HT1080 (cell line): ENCODE measurements at regions not wholly inside any gene's neighbourhood (a gene's known extent, or its start where the extent isn't known, plus 50 kb on each side); places are given as distances from the start of the nearest gene placed in this dataset.
"Not testable (repeated sequence)": the region's sequence is repeated elsewhere in the genome, so short reads cannot be mapped to it uniquely, and the experiment has no call there.

ENCODE experiments used
- DNase-seq: peaks from one replicate; pipeline ENCODE4 v3.0.0-alpha.2; 2015; ENCODE audit warnings: low read depth

DNA sequence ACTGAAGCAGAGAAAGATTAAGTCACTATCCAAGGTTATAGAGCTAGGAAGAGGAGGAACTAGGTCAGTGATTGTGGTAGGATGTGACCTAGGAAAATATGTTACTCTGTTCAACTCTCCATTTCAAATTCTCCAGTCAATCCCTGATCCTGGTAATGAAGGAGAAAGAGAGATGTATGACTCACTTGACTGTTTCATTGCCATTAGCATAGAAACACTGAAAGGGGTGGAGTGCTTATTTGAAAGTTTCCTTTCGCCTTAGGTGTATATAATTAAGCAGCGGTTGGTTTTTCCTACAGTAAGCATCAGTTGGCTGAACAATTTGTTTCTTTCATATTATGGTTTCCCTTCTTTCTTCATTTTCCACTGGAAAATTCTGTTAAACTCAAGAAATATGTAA lies 198.1 kb upstream of the CSNK1A1L start:
- DNase-seq, result no peak

DNA sequence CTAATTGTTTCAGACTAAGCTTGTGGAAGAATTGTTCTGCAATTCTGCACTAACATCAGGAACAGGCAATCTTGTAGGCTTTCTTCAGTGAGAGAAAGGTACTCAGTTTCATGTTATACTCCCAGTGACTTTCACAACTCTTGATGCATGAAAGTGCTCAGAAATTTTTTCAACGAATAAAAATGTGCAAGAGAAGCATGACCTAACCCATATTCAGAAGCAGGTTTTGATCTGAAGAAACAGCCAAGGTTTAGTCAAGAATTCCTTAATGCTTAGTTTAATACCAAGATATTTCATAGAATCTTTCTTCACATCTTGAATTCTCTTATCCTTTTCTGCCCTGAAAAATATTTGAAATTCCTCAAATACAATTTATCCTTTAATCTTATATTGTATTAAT lies 197.2 kb upstream of the CSNK1A1L start:
- DNase-seq, result no peak

DNA sequence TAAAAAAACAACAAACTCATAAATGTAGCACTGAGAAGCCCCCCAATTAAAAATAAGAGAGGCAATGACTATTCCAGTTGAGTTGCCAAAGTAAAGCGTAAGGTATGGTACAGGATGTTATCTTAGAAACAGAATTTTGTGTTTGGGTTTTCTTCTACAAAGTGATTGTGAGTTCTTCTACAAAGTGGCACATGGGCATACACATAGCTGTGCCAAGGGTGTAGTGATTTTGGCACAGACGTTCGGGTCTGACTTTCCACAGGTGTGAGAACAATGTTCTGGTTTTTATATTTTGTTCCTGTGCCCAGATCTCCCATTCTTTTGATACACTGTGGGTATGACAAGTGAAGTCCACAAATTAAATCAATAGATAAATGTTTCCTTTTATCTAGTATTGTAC lies 190.1 kb upstream of the CSNK1A1L start:
- no peak for DNase-seq

DNA sequence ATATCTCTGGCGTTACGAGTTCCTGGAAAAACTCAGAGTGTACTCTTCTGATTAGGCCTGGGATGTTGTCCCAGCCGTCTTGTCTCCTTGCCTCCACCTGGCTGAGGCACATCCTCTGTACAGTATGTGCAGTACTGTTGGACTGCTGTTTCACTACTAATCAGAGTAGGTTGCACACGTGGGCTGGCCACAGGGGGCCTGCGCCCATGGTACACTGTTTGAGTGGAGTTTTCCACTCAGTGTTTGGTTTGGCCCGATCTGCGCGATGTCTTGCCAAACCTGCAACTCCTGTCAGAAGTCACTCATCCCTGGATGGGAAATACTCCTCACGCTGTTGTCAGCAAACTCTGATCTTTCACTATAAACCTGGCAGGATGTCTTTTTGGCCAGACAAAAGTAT lies 189.6 kb upstream of the CSNK1A1L start:
- no peak for DNase-seq

DNA sequence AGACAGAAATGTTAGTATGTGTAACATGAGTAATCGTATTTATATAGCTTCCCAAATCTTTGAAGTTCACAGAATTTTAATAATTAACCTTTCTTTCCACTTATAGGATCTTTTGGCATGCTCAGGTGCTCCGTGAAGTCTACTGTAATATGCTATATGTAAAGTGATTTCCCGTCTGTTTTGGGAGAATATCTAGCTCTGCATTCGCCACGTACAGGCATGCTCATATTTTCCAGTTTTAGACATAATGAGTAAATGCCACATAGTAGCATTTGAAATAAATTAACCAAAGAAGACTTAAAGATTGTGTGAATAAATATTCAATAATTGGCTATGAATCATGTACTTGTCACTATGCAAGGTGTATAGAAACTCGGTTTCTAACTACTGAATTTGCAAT lies 189.0 kb upstream of the CSNK1A1L start:
- no peak for DNase-seq

DNA sequence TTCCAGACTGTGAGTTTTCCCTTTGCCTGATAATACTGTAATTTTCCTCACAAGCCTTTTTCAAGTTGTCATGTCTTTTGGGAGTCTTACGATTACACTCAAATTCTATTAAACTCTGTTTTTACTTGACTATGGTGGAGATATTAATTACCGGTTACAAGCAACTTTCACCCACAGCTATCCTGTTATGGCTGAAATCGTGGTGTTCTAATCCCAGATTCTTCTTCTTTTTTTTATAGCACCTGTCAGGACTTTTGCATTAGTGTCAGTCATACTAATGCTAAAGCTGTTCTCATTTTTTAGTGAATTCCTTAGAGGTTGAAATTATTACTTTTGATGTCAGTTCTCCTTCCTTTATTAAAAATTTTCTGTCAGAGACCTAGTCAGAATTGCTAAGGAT lies 187.8 kb upstream of the CSNK1A1L start:
- no peak for DNase-seq

DNA sequence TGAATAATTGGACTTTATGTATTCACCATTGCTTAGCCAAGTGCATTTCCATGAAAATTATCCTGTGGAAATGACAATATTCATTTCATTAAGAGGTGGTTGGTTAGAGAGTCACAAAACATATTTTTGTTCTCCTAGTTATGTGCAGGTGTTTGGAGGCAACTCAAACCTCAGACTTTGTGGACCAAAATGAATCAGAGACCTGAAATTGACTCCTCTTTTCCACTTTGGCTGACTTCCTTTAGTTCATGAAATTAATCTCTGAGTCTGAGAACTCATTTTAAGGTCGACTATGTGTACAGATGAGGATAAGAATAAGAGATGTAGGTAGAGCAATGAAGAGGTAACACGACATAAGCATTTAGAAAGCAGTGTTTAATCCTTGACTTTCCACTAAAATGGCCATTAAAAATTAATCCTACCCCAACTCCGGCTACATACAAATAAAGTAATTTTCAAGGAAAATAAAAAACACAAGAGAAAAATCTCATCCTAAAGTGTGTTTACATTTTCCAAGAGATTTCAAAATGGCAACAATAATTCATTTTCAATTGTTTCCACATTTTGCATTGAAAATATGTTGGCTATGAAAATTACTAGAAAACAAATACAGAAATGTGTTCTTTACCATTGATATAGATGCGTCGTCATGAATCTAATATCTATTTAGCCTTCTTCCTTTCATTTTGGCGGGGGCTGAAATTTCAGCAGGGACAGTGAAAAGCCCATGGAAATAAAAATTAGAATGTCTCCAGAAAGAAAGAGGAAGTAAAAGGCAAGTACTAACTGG lies 185.4 kb upstream of the CSNK1A1L start:
- no peak for DNase-seq

DNA sequence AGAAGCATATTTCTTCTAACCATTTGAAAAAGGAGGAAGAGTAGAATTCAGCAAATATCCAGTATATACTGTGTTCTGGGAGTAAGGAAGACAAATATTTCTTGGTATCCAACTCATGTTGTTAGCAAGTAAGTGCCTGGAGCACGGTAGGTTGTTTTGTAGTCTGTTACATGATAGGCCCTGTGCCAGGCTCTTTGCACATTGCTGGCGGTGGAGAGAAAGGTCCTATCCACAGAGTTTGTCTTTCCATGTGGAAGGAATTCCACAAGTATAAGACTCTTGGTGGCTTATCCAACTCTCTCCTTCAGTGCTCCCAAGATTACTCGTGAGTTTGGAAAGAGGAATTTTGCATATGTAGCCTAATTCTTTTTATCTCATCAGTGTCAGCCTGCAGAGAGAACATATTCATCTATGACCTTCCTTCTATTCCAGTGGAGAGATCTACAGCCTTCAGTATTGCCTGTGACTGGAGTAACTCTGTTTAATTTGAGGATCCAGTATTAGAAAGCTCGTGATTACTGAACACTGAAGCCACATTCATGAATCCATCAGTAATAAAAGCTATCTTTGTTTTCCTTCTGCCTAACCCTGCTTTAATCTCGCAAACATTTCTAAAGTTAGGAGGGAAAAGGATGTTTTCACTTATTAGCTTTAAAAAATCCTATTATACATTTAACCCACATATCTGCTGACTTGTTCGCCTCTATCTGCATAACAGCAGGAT lies 183.9 kb upstream of the CSNK1A1L start:
- no peak for DNase-seq

DNA sequence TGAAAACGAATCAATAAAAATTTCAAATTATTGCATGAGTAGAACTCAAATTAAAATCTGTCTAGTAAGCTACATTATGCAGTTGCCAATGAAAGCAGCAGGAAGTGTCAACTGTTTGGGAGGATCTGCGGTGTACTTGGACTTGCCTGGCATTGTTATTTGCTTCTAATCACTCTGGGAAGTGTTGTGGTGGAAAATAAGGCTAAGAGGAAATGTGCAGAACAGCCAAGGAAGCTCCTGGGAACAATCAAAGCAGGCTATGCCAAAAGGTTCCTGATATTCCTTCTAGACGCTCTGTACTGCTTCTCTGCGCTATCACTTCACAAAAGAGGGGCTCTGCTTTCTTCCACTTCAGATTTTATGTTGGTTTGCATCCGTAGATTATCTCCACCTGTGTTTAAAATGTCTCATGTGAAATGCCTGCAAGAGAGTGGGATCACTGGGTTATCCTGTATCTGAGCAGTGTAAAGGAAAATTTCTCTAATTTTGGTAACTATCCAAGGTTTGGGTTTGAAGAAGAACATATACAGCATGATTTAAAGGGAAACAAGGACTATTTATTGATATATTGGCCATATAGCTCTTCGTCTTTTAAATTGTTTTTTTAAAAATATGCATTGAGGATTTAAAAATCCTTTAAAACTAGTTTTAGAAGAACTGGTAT lies 182.7 kb upstream of the CSNK1A1L start:
- DNase-seq, result no peak

DNA sequence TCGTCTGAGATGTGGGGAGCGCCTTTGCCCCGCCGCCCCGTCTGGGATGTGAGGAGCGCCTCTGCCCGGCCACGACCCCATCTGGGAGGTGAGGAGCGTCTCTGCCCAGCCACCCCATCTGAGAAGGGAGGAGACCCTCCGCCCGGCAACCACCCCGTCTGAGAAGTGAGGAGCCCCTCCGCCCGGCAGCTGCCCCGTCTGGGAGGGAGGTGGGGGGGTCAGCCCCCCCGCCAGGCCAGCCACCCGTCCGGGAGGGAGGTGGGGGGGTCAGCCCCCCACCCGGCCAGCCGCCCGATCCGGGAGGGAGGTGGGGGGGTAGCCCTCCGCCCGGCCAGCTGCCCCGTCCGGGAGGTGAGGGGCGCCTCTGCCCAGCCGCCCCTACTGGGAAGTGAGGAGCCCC lies 174.8 kb upstream of the CSNK1A1L start:
- DNase-seq, result not testable (repeated sequence)

DNA sequence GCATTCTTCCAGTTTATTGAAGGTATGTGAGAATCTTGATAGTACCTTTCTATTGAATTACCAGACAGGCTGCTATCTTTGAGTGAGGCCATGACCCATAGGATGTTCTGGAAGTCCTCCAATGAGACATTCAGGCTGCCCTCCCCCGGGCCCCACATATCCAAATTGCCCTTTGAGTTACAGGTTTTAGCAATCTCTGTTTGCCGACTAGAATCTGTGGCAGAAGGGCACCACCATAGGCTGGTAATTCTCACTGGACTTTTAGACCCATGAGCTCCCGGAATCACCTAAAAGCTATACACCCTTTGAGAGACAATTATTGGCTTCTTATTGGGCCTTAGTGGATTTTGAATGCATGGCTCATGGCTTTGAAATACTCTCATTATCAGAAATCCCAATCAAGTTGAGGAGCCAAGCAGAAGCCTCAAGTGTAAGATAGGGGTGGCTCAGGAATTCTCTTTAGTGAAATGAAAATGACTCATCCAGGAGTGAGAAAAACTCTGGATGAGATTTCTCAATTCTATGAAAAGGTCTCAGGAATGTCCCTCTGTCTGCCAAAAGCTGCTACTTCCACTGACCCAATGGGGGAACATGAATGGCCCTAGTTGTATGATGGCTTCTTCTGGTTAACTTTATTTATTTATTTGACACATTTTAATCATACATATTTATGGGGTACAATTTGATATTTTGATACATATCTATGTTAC lies 172.1 kb upstream of the CSNK1A1L start:
- DNase-seq, result peak; percentile 9

DNA sequence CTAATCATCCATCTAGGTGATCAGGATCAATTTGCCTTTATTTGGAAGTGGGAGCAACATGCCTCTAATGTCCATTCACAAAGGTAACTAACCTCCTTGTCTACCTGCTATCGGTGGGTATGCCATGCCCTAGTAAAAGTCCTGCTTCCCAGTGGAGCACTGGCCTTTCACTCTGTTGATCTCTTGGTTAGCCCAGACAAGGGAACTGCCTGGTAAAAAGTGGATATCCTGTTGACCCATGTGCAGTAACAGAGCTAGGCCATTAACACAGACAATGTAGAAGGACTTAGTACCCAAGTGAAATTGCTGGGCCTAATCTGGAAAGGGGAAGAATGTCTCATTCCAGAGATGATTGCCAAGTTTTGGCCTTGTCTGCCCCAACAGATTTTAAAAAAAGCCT lies 171.5 kb upstream of the CSNK1A1L start:
- no peak for DNase-seq

DNA sequence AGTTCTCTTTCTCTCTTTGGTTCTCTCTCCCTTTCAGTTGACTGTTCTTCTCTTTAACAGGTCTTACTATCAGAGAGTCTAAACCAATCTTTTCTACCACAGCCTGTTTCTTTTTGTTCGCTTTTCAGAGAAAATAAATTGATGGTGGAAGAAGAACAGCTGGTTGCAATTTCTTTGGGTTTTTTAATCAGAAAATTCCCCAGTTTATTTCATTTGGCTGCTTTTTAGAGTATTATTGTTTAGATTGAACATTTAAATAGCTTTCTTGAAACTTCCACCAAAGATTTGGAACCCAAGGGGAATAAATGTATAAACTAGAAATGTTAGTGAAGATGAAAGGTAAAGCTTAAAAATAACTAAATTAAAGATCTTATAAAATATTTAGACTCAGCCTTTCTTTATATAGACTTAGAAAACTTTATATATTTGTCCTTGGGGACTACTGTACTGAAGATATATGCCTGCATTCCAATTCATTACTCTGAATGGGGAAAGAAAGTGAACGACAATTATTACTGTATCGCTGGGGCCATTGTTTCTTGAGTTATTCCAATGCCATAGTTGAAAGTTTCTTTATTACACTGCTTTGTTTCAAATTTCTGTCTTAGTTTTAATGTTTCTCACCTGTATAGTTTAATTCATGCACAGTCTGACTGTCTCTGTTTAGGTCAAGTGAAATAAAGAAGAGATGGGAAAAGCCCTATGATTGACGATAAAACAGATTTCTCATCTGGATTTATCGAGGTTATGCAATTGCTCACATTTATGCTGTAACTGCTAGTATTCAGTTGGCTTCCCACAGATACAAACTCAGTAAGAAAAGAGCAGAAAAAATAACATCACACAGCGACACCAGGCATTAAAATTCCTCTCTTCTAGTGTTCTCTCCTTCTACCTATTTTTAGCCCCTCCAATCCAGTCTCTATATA lies 169.4 kb upstream of the CSNK1A1L start:
- no peak for DNase-seq

DNA sequence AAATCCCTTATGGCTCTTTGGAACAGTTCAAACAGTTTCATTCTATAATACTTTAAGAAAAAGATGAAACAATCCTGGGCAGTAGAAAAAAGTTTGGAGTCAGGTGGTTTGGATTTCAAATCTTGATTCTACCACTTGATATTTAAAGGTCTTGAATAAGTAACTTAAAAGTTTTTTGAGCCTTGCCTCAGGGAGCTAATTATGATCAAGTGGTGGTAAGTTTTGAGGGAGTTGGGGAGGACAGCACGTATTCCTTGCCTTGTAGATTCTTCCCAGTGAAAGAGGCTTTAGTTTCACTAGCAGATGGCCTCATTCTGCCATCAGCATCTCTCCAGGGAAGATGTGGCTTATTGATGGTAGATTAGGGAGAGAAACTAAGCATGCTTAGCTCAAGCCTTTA lies 168.4 kb upstream of the CSNK1A1L start:
- DNase-seq, result no peak

DNA sequence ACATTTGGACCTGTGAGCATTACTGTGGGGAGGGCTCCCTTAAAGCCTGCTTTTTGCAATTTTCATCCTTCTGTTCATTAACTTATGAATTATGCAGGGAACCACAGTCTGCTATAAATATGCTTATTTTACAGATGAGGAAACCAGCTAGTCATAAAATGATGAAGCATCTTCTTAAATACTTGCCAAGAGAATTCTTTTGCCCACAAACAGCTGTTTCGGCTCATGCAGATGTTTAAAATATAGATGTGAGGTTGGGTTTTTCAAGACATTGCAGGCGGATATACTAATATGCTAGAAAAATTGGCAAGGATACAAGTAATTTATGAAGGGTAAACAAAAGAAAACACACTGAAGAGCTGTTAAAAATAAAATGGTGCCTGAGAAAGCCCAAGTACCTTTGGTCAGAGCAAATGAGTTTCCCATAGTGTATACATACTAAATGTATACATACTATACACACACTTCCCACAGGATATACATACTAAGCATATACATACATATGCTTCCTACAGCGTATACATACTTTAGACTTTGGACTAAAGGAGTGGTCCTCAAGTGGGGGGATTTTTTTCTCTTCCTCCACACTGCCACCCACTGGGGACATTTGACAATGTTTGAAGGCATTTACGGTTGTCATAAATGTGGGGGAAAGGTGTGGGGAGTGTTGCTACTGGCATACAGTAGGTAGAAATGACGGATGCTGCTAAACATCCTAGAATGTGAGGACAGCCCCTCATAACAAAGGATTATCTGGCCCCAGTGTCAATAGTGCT lies 164.9 kb upstream of the CSNK1A1L start:
- DNase-seq, result no peak

DNA sequence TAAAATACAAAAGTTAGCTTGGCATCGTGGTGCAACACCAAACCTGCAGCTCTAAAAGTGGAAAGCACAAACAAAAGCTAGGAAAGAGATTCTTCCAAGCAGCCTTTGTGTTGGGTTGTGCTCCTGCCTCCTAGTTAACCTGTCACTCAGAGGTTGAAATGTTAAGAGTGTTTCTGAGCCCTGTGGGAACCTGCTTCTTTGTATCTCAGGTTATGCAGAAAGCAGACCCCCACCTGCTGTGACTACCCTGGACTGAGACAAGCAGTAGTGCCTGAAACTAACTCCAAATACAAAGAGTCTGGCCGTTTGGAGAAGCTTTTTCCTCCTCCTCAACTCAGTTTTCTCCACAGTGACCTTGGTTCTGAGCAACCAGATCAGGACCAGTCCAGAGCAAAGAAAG lies 158.4 kb upstream of the CSNK1A1L start:
- no peak for DNase-seq

DNA sequence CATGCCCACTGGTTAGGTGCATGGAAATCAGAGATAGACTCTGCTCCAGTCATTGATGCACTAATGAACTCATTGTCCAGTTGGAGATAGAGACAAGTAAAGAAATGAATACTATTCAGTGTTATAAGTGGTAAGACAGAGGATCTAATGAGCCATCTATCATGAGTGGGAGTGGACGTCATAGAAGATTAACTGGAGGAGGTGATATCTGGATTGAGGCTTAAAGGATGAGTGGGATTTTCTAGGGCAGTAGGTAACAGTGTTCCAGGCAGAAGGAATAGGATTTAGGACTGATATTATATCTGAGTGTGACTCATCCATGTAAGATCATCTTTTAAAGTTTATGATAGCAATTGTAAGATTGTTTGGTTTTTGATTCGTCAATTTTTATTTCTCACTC lies 152.2 kb upstream of the CSNK1A1L start:
- DNase-seq, result no peak

DNA sequence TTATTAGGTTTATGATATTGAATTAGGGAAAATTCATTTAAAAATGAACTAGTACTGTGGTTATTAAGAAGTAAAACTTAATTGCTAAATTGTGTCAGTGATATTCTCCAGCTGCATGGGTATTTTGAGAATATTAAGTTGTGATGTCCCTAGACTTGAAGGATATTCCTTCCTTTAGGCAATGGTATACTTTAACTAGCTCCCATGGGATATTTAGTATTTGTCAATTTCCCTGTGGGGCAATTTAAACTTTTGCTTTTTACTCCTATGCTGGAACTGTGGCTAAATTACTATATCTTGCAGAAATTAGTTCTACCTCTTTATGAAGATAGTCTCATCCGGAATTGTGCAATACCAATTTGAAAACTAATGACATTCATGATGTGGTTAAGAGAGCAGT lies 151.6 kb upstream of the CSNK1A1L start:
- no peak for DNase-seq

DNA sequence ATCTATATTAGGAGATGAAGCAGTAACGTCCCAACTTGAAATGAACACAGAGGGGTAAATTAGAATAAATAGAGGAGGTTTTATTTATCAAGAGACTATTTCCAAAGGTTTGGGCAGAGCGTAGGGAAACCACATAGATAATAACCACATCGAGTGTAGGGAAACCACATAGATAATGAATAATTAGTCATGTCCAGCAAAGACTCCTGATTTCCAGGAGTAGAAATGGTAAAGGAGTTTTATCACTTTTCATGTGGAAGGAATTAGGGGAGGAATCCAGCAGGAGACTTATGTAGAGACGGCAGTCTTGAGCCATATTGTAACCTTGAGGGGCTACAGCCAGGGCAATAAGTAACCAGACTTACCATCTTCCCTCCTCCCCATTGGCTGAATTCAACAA lies 136.3 kb upstream of the CSNK1A1L start:
- no peak for DNase-seq

DNA sequence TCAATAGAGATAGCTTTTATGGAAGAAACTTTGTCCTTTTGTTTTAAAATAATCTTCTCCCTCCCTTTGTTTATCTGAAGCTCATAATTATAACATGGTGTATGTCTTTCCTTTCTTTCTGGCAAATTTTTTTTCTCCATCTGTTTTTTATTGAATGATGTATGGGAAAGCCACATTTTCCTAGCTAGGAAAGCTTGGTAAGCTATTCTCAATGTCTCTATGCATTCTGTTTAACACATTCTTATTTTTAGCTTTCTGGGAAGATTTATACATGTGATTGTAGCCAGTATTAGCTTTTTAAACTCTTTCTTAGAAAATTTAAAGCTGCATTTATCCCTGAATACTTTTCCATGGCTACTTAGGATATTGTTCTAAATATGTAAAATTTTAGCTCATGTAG lies 124.9 kb upstream of the CSNK1A1L start:
- DNase-seq, result no peak
